ENCODE measurements at regions not wholly inside any gene's neighbourhood (a gene's known extent, or its start where the extent isn't known, plus 50 kb on each side); places are given as distances from the start of the nearest gene placed in this dataset.

DNA sequence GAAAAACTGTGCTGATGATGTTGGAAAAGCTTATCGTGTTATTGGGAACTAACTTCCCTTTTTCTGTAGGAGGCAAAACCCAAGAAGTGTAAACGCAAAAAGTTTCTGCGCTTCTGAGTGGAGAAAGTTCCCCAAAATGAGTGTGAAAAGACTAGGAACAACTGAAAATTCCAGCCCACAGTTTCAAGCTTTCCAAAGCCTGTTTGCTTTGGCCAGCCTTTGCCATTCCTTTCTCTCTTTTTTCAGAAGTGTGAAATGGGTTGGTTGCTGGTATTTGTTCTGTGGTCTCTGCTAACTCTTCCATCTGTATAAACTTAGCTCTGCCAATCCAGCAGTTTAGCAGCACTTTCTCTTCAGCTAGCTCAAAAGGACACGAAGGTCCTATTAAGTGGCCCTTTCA, 491.3 kb downstream of the MAFB start:
- FAIRE-seq (no peak), DNase-seq (ENCODE audit: low read depth in 1 of 2, low spot score in 2 of 2) (no peak)
- Histone ChIP-seq H2BK20ac (ENCODE audit: low read length) (no peak overlapping the region), H4K5ac (ENCODE audit: insufficient read length, low read depth, low read length) (no peak overlapping the region), H3K79me2 (ENCODE audit: control insufficient read depth in 1 of 2, insufficient read depth in 2 of 2, low read length in 2 of 2) (no peaks in the 10 kb centered on the region), H3K56ac (replicated peaks; ENCODE audit: insufficient read length, low read depth, low read length) (no peak overlapping the region), H3K14ac (ENCODE audit: insufficient read length) (no peak overlapping the region), H2AFZ (ENCODE audit: low read length) (no peak overlapping the region), H3K36me3 (ENCODE audit: control insufficient read depth in 2 of 4, insufficient read depth in 4 of 4, low read length in 3 of 4) (no peaks in the 10 kb centered on the region), H2BK5ac (ENCODE audit: low read depth, low read length) (no peak overlapping the region), H3K18ac (ENCODE audit: extremely low read depth, low read length) (no peak overlapping the region), H3K4ac (replicated peaks; ENCODE audit: insufficient read length, low read depth, low read length) (no peak overlapping the region), H3K9ac (replicated peaks in 1 of 4; ENCODE audit: extremely low read depth in 1 of 4, low read depth in 3 of 4, low read length in 3 of 4) (no peak overlapping the region), H3K79me1 (ENCODE audit: low read depth, low read length) (no peaks in the 10 kb centered on the region), H4K91ac (replicated peaks; ENCODE audit: insufficient read length, low read length) (no peak overlapping the region), H3K27me3 (replicated peaks in 1 of 4; ENCODE audit: control insufficient read depth in 3 of 4, extremely low read depth in 1 of 4, insufficient read depth in 3 of 4, low read length in 3 of 4) (no peaks in the 10 kb centered on the region), H3K4me3 (ENCODE audit: extremely low read depth in 1 of 4, insufficient read depth in 2 of 4, low read depth in 3 of 4, low read length in 4 of 4) (no peak overlapping the region), H2BK120ac (replicated peaks; ENCODE audit: low read depth, low read length) (no peak overlapping the region), H4K8ac (ENCODE audit: extremely low read depth, insufficient read depth, low read length) (no peak overlapping the region), H3K9me3 (ENCODE audit: insufficient read depth in 2 of 2, low read depth in 1 of 2, low read length in 1 of 2) (no peaks in the 10 kb centered on the region), H3K4me2 (ENCODE audit: insufficient read depth in 1 of 2, low read depth in 2 of 2, low read length in 2 of 2) (no peak overlapping the region), H3K23me2 (ENCODE audit: low read depth, low read length) (no peaks in the 10 kb centered on the region), H3K4me1 (replicated peaks in 1 of 4; ENCODE audit: control insufficient read depth in 3 of 4, insufficient read depth in 4 of 4, low read length in 3 of 4) (no peaks in the 10 kb centered on the region), H2BK12ac (ENCODE audit: low read depth, low read length) (no peak overlapping the region), H3K23ac (ENCODE audit: insufficient read length) (no peak overlapping the region), H4K20me1 (replicated peaks in 1 of 2; ENCODE audit: control insufficient read depth in 1 of 2, insufficient read depth in 2 of 2, low read length in 2 of 2) (no peaks in the 10 kb centered on the region), H2AK5ac (ENCODE audit: low read depth, low read length) (no peak overlapping the region), H2BK15ac (ENCODE audit: low read length) (no peak overlapping the region), H3K27ac (ENCODE audit: low read depth, low read length) (no peak overlapping the region)
- WGBS, 2 experiments (ENCODE audit: extremely low coverage in 1 of 2, insufficient coverage in 1 of 2, insufficient read length in 1 of 2, insufficient replicate concordance in 2 of 2, low coverage in 1 of 2, low lambda C conversion rate in 2 of 2, missing lambda C conversion rate in 1 of 2): 88% methylated on average over 4 of the region's 4 CpGs; no CpG with 5 or more reads in 1 of the 2 experiments
- ChIA-PET POLR2A (ENCODE audit: partially characterized antibody) (no interaction called here), CTCF (ENCODE audit: partially characterized antibody) (interaction anchor here (0.6 to 1.7 kb wide), 5 partner anchors 10 to 368 kb away, joined by 3 to 6 read pairs (median 4); no protein-coding TSS in a partner anchor)
- TF ChIP-seq RBBP5 (IDR thresholded peaks at IDR 0.05; ENCODE audit: borderline replicate concordance, low read depth, low read length) (no peak), SP1 (IDR thresholded peaks at IDR 0.05; ENCODE audit: low read depth, low read length) (no peak), CREB1 (IDR thresholded peaks at IDR 0.05) (no peak), SUZ12 (IDR thresholded peaks at IDR 0.05; ENCODE audit: low read length) (no peak), RXRA (IDR thresholded peaks at IDR 0.05; ENCODE audit: insufficient read depth, low read depth, low read length) (no peak), EGR1 (IDR thresholded peaks at IDR 0.05; ENCODE audit: borderline replicate concordance, low read depth, low read length) (no peak), TEAD4 (IDR thresholded peaks at IDR 0.05; ENCODE audit: low read depth, low read length) (no peak), SIRT6 (IDR thresholded peaks at IDR 0.05; ENCODE audit: low read length) (no peak), SRF (IDR thresholded peaks at IDR 0.05; ENCODE audit: low read depth, low read length) (no peak), POLR2AphosphoS5 (IDR thresholded peaks at IDR 0.05; ENCODE audit: low read depth, low read length) (no peak), EP300 (IDR thresholded peaks at IDR 0.05; ENCODE audit: borderline replicate concordance in 1 of 2, low read depth in 2 of 2, low read length in 2 of 2) (no peak), NRF1 (IDR thresholded peaks at IDR 0.05; ENCODE audit: low read depth, low read length) (no peak)
- TF ChIP-seq, protein P1, sequence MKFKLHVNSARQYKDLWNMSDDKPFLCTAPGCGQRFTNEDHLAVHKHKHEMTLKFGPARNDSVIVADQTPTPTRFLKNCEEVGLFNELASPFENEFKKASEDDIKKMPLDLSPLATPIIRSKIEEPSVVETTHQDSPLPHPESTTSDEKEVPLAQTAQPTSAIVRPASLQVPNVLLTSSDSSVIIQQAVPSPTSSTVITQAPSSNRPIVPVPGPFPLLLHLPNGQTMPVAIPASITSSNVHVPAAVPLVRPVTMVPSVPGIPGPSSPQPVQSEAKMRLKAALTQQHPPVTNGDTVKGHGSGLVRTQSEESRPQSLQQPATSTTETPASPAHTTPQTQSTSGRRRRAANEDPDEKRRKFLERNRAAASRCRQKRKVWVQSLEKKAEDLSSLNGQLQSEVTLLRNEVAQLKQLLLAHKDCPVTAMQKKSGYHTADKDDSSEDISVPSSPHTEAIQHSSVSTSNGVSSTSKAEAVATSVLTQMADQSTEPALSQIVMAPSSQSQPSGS (IDR thresholded peaks at IDR 0.05; ENCODE audit: low read length): no peak
